GM18498 (cell line): ENCODE measurements at regions not wholly inside any gene's neighbourhood (a gene's known extent, or its start where the extent isn't known, plus 50 kb on each side); places are given as distances from the start of the nearest gene placed in this dataset.

Source experiments
- ATAC-seq: cut with Tn5 transposase; IDR thresholded peaks from one replicate; pipeline ENCODE4 v1.9.1; 2021; ENCODE audit warnings: mild to moderate bottlenecking, moderate library complexity; ENCODE audit not compliant: unreplicated experiment

DNA sequence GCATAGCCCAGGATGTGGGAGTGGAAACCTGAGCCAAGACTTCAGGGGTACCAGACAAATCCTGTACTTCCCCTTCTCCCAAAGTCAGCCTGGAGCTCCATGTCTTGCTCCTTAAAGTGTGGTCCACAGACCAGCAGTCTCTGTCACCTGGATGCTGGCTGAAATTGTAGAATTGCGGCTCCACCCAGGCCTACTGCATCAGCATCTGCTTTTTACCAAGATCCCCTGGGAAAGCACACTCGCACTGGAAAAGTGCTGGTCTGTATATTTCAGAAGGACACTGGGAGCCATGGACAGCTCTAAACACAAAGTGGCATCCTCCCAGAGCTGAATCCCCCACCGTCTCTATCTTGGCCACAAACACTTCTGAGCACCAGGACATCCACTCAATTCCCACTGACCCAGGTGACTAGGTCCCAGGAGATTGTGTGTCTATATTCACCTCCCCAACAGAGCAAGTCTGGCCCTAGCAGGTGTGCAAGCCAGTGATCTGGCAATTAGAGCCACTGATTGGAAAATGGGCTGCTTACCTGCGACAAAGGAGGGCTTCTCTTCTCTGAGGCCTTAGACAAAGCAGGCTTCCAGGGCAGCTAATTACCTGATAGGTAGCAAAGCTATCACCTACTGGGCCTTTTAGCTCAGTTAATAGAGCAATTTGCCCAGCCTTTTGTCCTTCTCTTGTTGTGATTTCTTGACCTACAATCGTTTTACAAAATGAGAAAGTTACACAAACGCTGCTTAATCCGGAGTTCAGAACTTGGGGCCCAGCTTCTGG lies 443.3 kb downstream of the MN1 start:
- no peak for ATAC-seq

DNA sequence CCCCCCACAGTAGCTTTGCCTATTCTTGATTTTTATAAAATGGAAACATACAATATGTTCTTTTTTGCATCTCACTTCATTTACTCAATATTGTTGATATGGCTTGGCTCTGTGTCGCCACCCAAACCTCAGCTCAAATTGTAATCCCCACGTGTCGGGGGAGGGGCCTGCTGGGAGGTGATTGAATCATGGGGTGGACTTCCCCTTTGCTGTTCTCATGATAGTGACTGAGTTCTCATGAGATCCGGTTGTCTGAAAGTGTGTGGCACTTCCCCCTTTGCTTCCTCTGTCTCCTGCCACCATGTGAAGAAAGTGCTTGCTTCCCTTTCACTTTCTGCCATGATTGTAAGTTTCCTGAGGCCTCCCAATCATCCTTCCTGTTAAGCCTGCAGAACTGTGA lies 431.3 kb downstream of the MN1 start:
- ATAC-seq, result no peak

DNA sequence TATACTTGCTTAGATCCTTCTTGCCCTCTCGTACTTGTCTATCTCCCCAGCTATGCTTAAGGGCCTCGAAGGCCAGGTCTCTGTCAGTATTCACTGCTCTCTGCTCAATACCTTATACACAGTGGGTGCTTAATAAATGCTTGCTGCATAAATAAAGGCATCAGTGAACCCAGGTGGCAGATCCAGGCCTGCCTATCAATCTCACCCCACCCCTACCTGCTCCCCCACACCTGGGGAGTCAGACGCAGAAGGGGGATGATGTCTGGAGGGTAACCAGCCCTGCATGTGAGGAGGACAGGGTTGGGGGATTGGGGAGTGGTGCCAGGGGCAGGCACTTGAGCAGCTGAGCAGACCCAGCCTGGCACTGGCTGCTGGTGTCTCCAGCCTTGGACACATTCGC lies 430.6 kb downstream of the MN1 start:
- no peak for ATAC-seq

DNA sequence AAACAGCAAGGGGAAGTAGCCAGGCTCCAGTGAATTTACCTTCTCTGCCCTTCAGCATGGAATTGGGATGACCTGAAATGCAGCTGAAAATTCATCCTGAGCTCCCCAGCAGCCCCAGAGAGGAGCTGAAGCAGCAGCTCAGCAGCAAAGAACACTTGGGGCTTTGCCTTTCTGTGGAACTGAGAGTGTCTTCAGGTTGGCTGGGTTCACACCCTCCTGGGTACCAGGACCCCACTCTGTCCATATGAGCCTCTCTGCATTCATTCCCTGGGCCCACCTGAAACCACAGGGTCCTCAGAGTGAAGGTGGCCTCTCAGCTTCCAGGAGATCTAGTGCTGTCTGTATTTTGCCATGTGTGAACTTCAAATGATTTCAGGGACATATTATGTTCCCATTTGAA lies 429.2 kb downstream of the MN1 start:
- no peak for ATAC-seq

- no peak for ATAC-seq
Observed at GRCh38 chr22:27372969-27373670, 428.4 kb downstream of the MN1 start.

DNA sequence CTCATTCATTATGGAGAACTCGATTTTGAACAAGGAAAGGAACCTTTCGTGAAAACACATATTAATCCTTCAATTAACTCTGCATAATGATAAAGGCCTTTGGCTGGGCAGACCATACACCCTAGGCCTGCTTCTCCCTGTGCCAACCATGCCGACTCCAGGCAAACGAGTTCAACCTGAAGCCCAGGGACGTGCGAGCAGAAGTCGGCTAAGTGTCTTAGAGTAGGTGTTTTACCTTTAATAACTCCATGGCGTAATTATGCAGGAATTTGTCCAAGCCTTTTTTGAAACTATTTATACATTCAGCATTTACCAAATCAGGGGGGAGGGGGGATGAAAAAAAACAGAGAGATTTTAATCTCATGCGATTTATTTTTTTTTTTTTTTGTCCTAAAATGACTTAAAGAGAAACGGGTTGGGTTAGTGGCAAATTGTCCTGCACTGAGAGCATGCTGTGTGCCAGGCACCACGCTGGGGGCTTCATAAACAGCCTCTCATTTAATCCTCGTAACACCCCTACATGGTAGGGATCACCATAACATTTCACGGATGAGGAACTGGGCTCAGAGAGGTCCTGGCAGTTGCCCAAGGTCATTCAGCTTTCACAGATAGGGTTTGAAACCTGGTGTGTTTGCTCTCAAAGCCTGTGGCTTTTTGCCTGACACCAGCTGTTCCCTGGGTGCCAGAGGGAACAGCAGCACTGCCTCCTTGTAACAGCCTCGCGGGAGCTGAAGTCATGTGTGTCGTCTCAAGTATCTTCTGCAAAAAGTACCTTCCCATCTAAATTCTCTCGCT lies 423.9 kb downstream of the MN1 start:
- ATAC-seq, result no peak

DNA sequence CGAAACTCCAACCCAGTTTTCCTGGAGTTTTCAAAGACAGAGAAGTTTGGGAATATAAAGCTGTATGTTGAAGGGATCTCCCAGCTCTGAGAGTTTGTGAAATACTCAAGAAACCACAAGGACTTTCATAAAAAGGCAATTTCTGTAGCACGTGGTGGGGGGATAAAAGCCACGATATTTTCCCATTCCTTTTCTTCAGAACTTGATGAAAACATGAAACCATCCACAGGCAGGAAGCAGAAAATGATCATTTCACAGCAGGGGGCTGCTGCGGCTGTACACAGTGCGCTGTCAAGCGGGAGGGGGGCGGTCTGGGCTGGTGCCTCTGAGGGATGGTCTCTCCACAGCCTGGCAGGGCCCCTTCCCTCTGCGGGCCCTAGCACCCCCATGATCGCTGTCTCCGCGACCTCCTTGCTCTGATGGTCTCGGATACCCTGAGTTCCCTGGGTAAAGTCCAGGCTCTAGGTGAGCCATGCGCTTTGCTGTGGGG lies 423.2 kb downstream of the MN1 start:
- ATAC-seq, result no peak

GRCh38 chr22:27378995-27379394 lies 422.6 kb downstream of the MN1 start:
- ATAC-seq, result no peak

- ATAC-seq, result no peak
Observed at GRCh38 chr22:27380855-27381254, 420.7 kb downstream of the MN1 start.

- ATAC-seq, result no peak
Observed at GRCh38 chr22:27381552-27381951, 420.0 kb downstream of the MN1 start.

DNA sequence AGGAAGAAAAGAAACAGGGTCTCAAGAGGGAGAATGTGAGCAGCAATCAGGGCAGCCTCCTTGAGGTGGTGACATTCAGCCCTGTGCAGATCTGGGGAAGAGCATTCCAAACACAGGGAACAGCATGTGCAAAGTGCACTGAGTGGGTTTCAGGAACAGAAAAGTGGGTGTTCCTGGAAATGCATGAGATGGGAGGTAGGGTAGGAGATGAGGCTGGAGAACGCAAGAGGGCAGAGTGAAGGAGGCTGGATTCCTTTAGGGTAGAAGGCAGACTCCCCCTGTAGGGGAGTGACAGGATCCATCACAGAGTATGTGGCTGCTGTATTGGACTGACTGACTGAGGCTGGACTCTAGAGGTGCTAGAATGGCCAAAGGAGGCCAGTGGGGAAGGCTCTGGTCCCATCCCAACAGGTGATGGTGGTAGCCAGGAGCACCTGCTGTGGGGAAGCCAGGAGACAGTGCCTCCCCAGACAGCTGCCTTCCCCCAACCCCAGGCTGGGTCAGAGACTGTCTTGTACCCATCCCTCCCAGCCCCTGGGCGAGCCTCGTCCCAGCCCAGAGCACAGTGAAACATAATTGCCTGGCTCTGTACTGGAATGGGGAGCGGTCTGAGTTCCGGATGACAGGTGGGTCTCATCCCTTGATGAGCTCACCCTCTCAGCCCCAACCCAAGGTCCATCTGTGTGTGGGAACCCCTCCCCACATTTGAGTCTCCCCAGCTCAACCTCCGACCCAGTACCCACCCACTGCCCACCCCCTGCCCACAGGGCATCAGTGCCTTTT lies 419.4 kb downstream of the MN1 start:
- ATAC-seq, result no peak

GRCh38 chr22:27382947-27383346 lies 418.6 kb downstream of the MN1 start:
- no peak for ATAC-seq

- no peak for ATAC-seq
Observed at GRCh38 chr22:27383896-27384295, 417.7 kb downstream of the MN1 start.

GRCh38 chr22:27385261-27385998 lies 416.1 kb downstream of the MN1 start:
- ATAC-seq, result no peak

GRCh38 chr22:27386186-27386585 lies 415.4 kb downstream of the MN1 start:
- ATAC-seq, result no peak

DNA sequence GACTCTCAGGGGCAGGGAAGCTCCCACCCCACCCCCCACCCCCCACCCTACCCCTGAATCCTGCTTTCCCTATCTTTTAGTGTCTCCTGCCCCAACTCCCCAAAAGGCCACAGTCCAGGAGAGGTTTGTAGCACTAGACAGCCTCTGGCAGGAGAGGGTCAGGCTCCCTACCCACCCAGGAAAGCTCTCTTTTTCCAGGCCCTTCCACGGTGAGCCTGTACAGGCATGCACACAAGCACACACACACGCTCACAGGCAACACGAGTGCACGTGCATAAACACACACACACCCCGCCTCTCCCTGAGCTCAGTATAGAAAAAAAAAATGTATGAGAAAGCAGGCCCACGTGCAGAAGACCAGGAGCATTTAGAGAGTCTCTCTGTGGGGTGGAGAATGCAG lies 414.0 kb downstream of the MN1 start:
- no peak for ATAC-seq

- ATAC-seq, result no peak
Observed at GRCh38 chr22:27388090-27388600, 413.4 kb downstream of the MN1 start.

DNA sequence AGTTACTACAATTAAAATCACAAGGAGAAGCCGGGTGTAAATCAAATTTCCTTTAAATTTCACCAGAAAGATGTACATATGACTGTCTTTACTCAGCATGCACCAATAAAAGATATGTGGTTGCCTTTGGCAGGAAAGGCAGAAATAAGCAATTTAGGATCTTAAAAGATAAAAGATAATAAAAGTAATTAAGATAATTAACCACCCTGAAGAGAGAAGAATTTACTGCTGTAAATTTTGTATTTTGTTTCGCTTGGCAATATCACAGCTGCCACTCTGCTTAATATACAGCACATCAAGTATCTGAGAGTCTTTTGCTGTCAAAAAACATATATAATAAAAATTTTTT lies 411.9 kb downstream of the MN1 start:
- no peak for ATAC-seq

GRCh38 chr22:27391092-27391770 lies 410.3 kb downstream of the MN1 start:
- no peak for ATAC-seq
